ENCODE measurements at regions not wholly inside any gene's neighbourhood (a gene's known extent, or its start where the extent isn't known, plus 50 kb on each side); places are given as distances from the start of the nearest gene placed in this dataset.

DNA sequence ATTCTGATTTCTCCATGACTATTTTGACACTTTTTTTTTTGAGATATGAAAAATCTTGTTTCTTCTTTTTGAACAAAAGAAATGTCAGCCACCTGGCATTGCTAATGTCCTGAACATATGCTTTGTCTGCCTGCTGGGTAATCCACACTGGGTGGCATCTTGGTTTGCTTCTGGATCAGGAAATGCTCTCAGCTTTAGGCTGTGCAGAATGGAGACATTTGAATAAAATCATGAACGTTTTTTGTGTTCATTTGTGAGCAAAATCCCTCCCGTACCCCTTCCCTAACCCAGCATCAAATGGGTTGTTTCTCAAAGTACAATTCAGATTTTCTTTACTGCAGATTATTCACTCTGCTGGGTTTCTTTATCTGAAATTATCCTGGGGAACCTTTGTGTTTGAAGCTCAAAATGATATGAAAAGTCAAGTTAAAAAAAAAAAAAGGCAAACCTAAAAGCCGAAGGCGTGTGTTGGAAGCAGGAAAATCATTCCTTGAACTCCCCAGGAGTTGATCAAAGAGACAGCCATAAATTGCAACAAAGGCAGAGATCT is 53.4 kb upstream of the KLF7 start:
- TF ChIP-seq CTCF (IDR thresholded peaks at IDR 0.05; ENCODE audit: insufficient read depth, low read length): no peak
- no peak for TF ChIP-seq POLR2AphosphoS5 (IDR thresholded peaks at IDR 0.05; ENCODE audit: low read depth)
- TF ChIP-seq, protein P1, sequence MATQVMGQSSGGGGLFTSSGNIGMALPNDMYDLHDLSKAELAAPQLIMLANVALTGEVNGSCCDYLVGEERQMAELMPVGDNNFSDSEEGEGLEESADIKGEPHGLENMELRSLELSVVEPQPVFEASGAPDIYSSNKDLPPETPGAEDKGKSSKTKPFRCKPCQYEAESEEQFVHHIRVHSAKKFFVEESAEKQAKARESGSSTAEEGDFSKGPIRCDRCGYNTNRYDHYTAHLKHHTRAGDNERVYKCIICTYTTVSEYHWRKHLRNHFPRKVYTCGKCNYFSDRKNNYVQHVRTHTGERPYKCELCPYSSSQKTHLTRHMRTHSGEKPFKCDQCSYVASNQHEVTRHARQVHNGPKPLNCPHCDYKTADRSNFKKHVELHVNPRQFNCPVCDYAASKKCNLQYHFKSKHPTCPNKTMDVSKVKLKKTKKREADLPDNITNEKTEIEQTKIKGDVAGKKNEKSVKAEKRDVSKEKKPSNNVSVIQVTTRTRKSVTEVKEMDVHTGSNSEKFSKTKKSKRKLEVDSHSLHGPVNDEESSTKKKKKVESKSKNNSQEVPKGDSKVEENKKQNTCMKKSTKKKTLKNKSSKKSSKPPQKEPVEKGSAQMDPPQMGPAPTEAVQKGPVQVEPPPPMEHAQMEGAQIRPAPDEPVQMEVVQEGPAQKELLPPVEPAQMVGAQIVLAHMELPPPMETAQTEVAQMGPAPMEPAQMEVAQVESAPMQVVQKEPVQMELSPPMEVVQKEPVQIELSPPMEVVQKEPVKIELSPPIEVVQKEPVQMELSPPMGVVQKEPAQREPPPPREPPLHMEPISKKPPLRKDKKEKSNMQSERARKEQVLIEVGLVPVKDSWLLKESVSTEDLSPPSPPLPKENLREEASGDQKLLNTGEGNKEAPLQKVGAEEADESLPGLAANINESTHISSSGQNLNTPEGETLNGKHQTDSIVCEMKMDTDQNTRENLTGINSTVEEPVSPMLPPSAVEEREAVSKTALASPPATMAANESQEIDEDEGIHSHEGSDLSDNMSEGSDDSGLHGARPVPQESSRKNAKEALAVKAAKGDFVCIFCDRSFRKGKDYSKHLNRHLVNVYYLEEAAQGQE (IDR thresholded peaks at IDR 0.05; ENCODE audit: insufficient replicate concordance, low read depth): no peak

Measured in HL-60 (cell line).